ENCODE measurements at regions not wholly inside any gene's neighbourhood (a gene's known extent, or its start where the extent isn't known, plus 50 kb on each side); places are given as distances from the start of the nearest gene placed in this dataset.

DNA sequence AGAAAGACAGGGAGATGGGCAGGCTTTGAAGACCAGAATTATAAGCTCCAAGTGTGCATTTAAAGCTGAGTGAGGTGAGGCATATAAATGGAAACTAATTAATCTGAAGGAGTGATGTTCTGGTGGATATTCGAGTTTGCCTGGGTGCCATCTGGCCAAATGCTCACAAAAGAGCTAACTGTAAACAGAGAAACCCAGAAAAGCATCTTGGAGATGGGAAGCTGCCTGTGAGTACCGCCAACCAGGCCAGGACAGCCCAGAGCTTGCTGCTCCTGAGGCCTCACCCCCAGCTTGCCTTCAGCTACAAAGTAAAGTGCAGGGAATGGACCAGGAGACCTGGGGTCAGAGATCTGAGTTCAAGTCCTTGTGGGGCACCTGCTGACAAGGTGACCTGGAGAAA, 446.1 kb upstream of the MYT1L start:
- H3K9ac ChIP-seq (ENCODE audit: control insufficient read depth, insufficient read depth, low read length) = no peak overlapping the region
- ATAC-seq (no peak), DNase-seq (ENCODE audit: low read depth, low spot score) (no peak), FAIRE-seq (no peak)
- H3K9me3 ChIP-seq (replicated peaks; ENCODE audit: control insufficient read depth, insufficient read depth, low read length) = no peaks in the 10 kb centered on the region; the same call in 2 of the 3 replicates
- no peak overlapping the region for H2AFZ ChIP-seq (ENCODE audit: control insufficient read depth, low read depth, low read length)
- no peaks in the 10 kb centered on the region for H4K20me1 ChIP-seq (ENCODE audit: control insufficient read depth, insufficient read depth)
- no TSS peak for BruUV-seq (replicated peaks)
- 0% methylated on average over 2 of the region's 2 CpGs for WGBS (ENCODE audit: insufficient coverage, insufficient replicate concordance, low lambda C conversion rate, missing lambda C conversion rate)
- H3K27me3 ChIP-seq (replicated peaks in 1 of 2; ENCODE audit: control insufficient read depth in 2 of 2, insufficient read depth in 2 of 2, low read length in 1 of 2) = no peaks in the 10 kb centered on the region
- intact Hi-C loops (cut with micrococcal nuclease; ENCODE audit: unreplicated experiment) (no loop called here), in situ Hi-C loops (cut with MboI) (no loop called here)
- POLR2A ChIA-PET = no interaction called here
- CTCF ChIA-PET = no interaction called here
- no peak overlapping the region for H3K4me2 ChIP-seq (ENCODE audit: control insufficient read depth, insufficient read depth)
- H3K79me2 ChIP-seq (ENCODE audit: control insufficient read depth, insufficient read depth, low read length) = no peaks in the 10 kb centered on the region
- RAD21 ChIA-PET (ENCODE audit: unreplicated experiment) = no interaction called here
- H3K4me3 ChIP-seq = no peak overlapping the region
- H3K36me3 ChIP-seq (ENCODE audit: control insufficient read depth in 2 of 2, insufficient read depth in 2 of 2, low read length in 1 of 2) = no peaks in the 10 kb centered on the region
- no peaks in the 10 kb centered on the region for H3K4me1 ChIP-seq (ENCODE audit: control insufficient read depth, insufficient read depth, low read length)
- H3K27ac ChIP-seq (ENCODE audit: control insufficient read depth, insufficient read depth) = no peak overlapping the region
- SMC1A ChIA-PET (ENCODE audit: uncharacterized antibody, unreplicated experiment) = no interaction called here
- TF ChIP-seq, protein P1, sequence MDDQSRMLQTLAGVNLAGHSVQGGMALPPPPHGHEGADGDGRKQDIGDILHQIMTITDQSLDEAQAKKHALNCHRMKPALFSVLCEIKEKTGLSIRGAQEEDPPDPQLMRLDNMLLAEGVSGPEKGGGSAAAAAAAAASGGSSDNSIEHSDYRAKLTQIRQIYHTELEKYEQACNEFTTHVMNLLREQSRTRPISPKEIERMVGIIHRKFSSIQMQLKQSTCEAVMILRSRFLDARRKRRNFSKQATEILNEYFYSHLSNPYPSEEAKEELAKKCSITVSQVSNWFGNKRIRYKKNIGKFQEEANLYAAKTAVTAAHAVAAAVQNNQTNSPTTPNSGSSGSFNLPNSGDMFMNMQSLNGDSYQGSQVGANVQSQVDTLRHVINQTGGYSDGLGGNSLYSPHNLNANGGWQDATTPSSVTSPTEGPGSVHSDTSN (IDR thresholded peaks at IDR 0.05; ENCODE audit: insufficient replicate concordance, low read depth, low read length) = no peak
- no peak for TF ChIP-seq GABPA (IDR thresholded peaks at IDR 0.05; ENCODE audit: low read depth)

DNA sequence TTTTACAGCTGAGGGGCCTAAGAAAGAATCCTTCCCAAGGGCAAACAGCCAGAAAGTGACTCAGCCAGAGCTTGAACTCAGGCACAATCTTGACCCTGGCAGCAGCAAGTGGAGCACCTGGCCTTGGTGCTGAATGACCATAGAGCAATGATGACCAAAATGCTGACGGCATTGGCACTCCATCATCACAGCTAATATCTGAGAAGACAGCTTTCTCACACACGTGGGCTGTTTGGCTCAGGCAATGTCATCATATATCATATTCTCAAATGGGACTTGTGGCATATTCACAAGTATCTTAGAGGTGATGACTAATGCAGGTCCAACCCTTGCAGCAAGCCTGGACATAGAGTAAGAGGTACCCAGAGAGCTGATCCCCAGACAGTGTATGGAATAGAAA, 443.9 kb upstream of the MYT1L start:
- TF ChIP-seq RBBP5 (conservative IDR thresholded peaks at IDR 0.05) (no peak), CEBPB (IDR thresholded peaks at IDR 0.05; ENCODE audit: borderline replicate concordance in 1 of 2, low read depth in 2 of 2, low read length in 2 of 2) (no peak), SMAD1 (IDR thresholded peaks at IDR 0.05; ENCODE audit: low read depth, partially characterized antibody) (no peak), YBX1 (IDR thresholded peaks at IDR 0.05) (no peak)
- Histone ChIP-seq H3K4me1 (ENCODE audit: control insufficient read depth, insufficient read depth, low read length) (no peaks in the 10 kb centered on the region), H3K9ac (ENCODE audit: control insufficient read depth, insufficient read depth, low read length) (no peak overlapping the region), H3K79me2 (ENCODE audit: control insufficient read depth, insufficient read depth, low read length) (no peaks in the 10 kb centered on the region), H3K9me3 (replicated peaks; ENCODE audit: control insufficient read depth, insufficient read depth, low read length) (no peaks in the 10 kb centered on the region; the same call in 2 of the 3 replicates), H3K36me3 (ENCODE audit: control insufficient read depth in 2 of 2, insufficient read depth in 2 of 2, low read length in 1 of 2) (no peaks in the 10 kb centered on the region), H3K27ac (ENCODE audit: control insufficient read depth, insufficient read depth) (no peak overlapping the region), H2AFZ (ENCODE audit: control insufficient read depth, low read depth, low read length) (no peak overlapping the region), H4K20me1 (ENCODE audit: control insufficient read depth, insufficient read depth) (no peaks in the 10 kb centered on the region), H3K4me3 (no peak overlapping the region), H3K4me2 (ENCODE audit: control insufficient read depth, insufficient read depth) (no peak overlapping the region), H3K27me3 (replicated peaks in 1 of 2; ENCODE audit: control insufficient read depth in 2 of 2, insufficient read depth in 2 of 2, low read length in 1 of 2) (no peaks in the 10 kb centered on the region)
- CTCF ChIA-PET = no interaction called here
- DNase-seq (ENCODE audit: low read depth, low spot score) (no peak), ATAC-seq (no peak), FAIRE-seq (no peak)
- POLR2A ChIA-PET = no interaction called here
- 3% methylated on average over 2 of the region's 2 CpGs for WGBS (ENCODE audit: insufficient coverage, insufficient replicate concordance, low lambda C conversion rate, missing lambda C conversion rate)
- SMC1A ChIA-PET (ENCODE audit: uncharacterized antibody, unreplicated experiment) = interaction anchor here (0.6 kb wide), 1 partner anchor 178 kb away, joined by 3 read pairs; no protein-coding TSS in a partner anchor
- RAD21 ChIA-PET (ENCODE audit: unreplicated experiment) = no interaction called here
- BruUV-seq (replicated peaks) = no TSS peak
- in situ Hi-C loops (cut with MboI) = no loop called here
- intact Hi-C loops (cut with micrococcal nuclease; ENCODE audit: unreplicated experiment) = no loop called here

Measured in GM12878 (cell line).